GM12878 (cell line): ENCODE measurements at regions not wholly inside any gene's neighbourhood (a gene's known extent, or its start where the extent isn't known, plus 50 kb on each side); places are given as distances from the start of the nearest gene placed in this dataset.

Source experiments
- E2F8 ChIP-seq: fragments of 450-650 bp; IDR thresholded peaks from 2 replicates; pipeline ENCODE4 v1.6.1; 2018; ENCODE audit warnings: mild to moderate bottlenecking, low read depth, moderate library complexity; ENCODE audit not compliant: partially characterized antibody
- HDGF ChIP-seq: fragments of 450-650 bp; IDR thresholded peaks from 2 replicates; pipeline ENCODE4 v1.6.1; 2016; ENCODE audit warnings: antibody characterized with exemption
- PAX5 ChIP-seq: IDR thresholded peaks from 2 replicates; pipeline ENCODE4 v1.6.1; 2011; ENCODE audit warnings: low read depth, low read length, borderline replicate concordance
- SIX5 ChIP-seq: IDR thresholded peaks from 2 replicates; pipeline ENCODE4 v1.6.1; 2011; ENCODE audit warnings: mild to moderate bottlenecking, low read depth, low read length, moderate library complexity; ENCODE audit not compliant: severe bottlenecking
- YY1 ChIP-seq: IDR thresholded peaks from 2 replicates; pipeline ENCODE4 v1.6.1; 2011; ENCODE audit warnings: low read depth, mild to moderate bottlenecking, low read length
- ZBTB40 ChIP-seq: fragments of 450-650 bp; IDR thresholded peaks from 2 replicates; pipeline ENCODE4 v1.6.1; 2016; ENCODE audit warnings: mild to moderate bottlenecking, moderate library complexity, borderline replicate concordance
- ZNF384 ChIP-seq: IDR thresholded peaks from 2 replicates; pipeline ENCODE4 v1.6.1; 2012; ENCODE audit warnings: low read depth, mild to moderate bottlenecking, low read length, improper control_type of control experiment, borderline replicate concordance
- ZZZ3 ChIP-seq: IDR thresholded peaks from 2 replicates; pipeline ENCODE4 v1.6.1; 2011; ENCODE audit warnings: low read depth; ENCODE audit not compliant: control insufficient read depth, insufficient read length

DNA sequence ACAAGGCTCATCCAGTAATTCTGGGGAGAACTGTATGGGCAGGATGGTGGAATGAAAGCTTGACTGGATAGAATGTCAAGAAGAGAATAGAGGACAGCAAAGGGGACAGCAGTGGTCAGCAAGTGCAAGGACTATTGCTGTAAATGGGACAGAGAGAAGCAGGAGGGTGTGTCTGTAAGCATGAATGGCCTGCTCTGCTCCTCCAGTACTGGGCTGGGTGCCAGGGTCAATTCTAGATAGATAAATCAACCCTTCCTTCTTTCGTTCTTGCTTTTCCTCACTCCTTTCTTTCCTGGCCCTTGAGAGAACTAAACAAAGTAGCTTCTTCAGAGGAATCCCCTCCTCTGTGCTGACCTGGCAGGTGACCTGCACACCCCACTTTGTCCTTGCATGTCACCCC lies 1019.2 kb downstream of the BCL11B start (continued):
- TF ChIP-seq PAX5 (no peak), YY1 (no peak), ZBTB40 (no peak), ZZZ3 (no peak), HDGF (no peak), ZNF384 (no peak), SIX5 (no peak), E2F8 (no peak)
- TF ChIP-seq, all 136 proteins: peak for 0
